ENCODE measurements at regions not wholly inside any gene's neighbourhood (a gene's known extent, or its start where the extent isn't known, plus 50 kb on each side); places are given as distances from the start of the nearest gene placed in this dataset.

- no peak for TF ChIP-seq CTCF (conservative IDR thresholded peaks at IDR 0.05; ENCODE audit: low read length)
- no peak for TF ChIP-seq EZH2phosphoT487 (IDR thresholded peaks at IDR 0.05; ENCODE audit: borderline replicate concordance)
Observed at GRCh38 chr10:121025731-121026130, 174.6 kb downstream of the WDR11 start.
